ENCODE measurements at regions not wholly inside any gene's neighbourhood (a gene's known extent, or its start where the extent isn't known, plus 50 kb on each side); places are given as distances from the start of the nearest gene placed in this dataset.

DNA sequence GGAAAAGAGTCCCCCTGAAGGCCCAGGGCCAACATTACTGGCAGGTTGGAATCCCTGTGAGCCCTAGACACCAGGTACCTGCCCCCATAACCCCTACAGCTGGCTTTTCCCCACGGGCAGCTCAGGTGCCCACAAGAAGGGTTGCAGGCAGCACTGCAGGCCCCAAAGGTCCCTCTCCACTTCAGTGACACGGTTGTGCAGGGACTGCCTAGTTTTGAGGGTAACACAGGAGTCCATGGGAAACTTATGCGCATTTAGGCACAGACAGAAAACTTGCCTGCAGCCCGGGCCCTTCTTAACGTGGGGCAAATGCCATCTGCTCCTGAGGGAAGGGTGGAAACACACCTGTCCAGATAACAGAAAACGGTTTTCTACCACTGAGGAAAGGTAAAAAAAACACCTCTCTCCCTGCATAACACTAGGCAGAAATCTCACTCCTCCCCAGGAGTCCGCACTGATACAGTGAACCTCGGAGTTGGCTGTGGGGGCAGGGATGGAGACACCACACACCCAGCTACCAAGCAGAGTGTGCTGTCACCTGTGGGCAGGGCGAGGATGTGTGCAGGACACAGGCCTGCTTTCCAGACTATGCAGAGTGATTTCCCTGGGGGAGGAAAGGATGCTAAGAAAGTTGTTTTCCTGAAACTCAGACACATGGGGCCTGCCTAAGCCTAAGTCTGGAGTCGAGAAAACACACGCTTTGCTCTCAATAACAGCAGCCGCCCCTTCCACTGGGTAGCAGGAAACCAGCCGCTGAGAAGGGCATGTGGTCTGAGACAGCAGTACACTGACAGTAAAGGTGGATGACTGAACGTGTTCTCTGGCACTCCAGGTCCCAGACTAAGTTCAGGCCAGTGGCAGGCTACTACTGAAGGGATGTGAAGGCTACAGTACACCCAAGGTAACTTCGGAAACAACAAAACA is 819.4 kb downstream of the DCDC2C start:
- H3K36me3 Mint-ChIP-seq, result no peaks in the 10 kb centered on the region
- peaks cover 4% of the 10 kb centered on the region for H3K9me3 Mint-ChIP-seq
- no peaks in the 10 kb centered on the region for H3K4me1 Mint-ChIP-seq
- ATAC-seq, result no peak
- H3K27me3 Mint-ChIP-seq, result no peaks in the 10 kb centered on the region
- no peak overlapping the region for H3K27ac Mint-ChIP-seq
- no peak overlapping the region for H3K4me3 Mint-ChIP-seq

DNA sequence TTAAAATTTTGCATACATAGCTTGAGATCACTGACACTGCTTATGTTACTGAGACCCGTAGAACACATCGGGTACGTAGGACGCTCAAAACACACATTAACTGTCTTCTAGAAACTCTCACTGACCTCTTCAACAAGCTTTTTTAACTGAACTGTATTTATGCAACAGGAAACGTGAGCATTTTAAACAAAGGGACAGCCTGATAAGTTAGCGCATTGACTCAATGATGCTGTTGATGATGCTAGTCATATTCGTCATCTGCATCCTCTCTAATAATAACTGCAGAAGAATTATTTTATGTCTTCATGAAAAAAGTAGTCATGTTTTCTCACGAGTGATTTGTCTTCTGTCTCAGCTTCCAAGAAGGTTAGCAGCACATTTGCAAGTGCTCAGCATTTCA is 824.0 kb downstream of the DCDC2C start:
- Mint-ChIP-seq H3K4me1 (no peaks in the 10 kb centered on the region), H3K9me3 (peaks cover 3% of the 10 kb centered on the region), H3K27me3 (no peaks in the 10 kb centered on the region), H3K36me3 (no peaks in the 10 kb centered on the region), H3K27ac (no peak overlapping the region), H3K4me3 (no peak overlapping the region)
- no peak for ATAC-seq

DNA sequence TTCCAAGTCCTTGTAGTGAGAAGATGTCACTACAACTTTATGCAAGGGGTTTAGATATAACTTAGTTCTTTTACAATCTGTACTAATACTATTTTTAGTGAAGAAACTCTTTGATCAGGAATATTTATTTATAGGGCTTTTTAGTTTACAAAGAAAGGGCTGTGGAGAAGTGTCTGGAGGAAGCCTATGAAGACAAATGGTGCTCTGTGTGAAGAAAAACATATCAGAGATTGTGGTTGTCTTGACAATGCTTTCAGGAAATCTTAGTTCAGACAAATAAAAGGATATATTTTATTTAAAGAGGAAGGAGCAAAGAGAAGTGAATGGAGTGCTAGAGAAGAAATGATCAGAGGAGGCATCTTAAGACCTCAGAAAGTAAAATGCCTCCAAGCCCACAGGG is 824.9 kb downstream of the DCDC2C start:
- peaks cover 3% of the 10 kb centered on the region for H3K9me3 Mint-ChIP-seq

DNA sequence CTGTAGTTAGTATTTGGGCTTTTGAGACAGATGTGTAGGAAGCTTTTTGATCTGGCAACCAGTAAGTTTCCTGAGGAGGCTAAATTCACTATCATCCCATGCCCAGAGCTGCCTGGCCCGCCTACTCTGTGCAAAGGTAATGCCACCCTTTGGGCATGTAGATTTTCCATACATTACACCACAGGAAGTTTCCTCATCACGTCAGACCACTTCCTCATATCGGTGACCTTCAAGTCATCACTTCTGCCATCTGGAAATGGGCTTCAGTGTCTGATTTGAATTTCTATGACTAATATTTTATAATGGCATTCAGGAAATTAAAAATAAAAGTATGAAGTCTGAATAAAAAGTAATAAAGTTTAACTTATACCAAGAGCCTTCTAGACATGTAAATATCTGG is 825.4 kb downstream of the DCDC2C start:
- no peaks in the 10 kb centered on the region for H3K36me3 Mint-ChIP-seq
- H3K27ac Mint-ChIP-seq, result no peak overlapping the region

More for the DNA sequence above, 824.9 kb downstream of the DCDC2C start:
- ATAC-seq, result no peak
- H3K27ac Mint-ChIP-seq, result no peak overlapping the region
- no peaks in the 10 kb centered on the region for H3K36me3 Mint-ChIP-seq
- no peak overlapping the region for H3K4me3 Mint-ChIP-seq
- no peaks in the 10 kb centered on the region for H3K4me1 Mint-ChIP-seq
- H3K27me3 Mint-ChIP-seq, result no peaks in the 10 kb centered on the region

DNA sequence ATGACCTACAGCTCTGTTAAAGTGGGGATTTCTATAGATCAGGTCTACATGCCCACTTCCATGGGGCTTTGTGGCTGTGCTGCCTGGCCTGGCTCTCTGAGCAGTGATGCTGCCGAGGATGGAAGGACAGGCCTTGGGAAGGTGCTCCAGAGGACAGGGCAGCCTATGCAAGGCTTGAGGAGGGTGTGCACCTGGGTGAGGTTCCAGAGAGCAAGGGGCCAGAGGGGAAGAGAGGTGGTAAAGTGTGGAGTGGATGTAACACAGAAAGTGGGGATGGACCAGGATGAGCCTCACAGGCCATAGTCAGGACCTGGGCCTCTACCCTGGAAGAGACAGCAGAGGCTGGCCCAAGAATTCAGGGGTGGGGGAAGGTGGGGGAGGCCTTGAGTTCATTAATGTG is 826.4 kb downstream of the DCDC2C start:
- H3K27ac Mint-ChIP-seq, result no peak overlapping the region
- H3K36me3 Mint-ChIP-seq, result no peaks in the 10 kb centered on the region
- peaks cover 3% of the 10 kb centered on the region for H3K9me3 Mint-ChIP-seq
- ATAC-seq, result no peak
- H3K27me3 Mint-ChIP-seq, result no peaks in the 10 kb centered on the region
- no peaks in the 10 kb centered on the region for H3K4me1 Mint-ChIP-seq
- no peak overlapping the region for H3K4me3 Mint-ChIP-seq

More for the DNA sequence above, 825.4 kb downstream of the DCDC2C start:
- H3K4me1 Mint-ChIP-seq, result no peaks in the 10 kb centered on the region
- no peak for ATAC-seq
- no peaks in the 10 kb centered on the region for H3K27me3 Mint-ChIP-seq
- H3K9me3 Mint-ChIP-seq, result peaks cover 3% of the 10 kb centered on the region
- H3K4me3 Mint-ChIP-seq, result no peak overlapping the region

DNA sequence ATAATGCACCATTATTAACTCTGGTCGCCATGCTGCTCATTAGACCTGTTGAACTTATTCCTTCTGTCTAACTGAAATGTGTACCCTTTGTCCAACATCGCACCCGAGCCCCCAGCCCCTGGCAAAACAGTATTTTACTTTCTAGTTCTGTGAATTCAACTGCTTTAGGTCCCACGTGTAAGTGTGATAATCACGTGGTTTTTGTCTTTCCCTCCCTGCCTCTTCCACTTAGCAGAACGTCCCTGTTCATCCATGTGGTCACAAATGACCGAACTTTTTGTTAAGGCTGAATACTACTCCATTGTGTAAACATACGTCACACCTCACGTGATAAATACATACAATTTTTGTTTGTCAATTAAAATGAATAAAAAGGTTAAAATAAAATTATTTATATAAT is 826.9 kb downstream of the DCDC2C start:
- H3K4me3 Mint-ChIP-seq, result no peak overlapping the region
- H3K36me3 Mint-ChIP-seq, result no peaks in the 10 kb centered on the region
- no peak overlapping the region for H3K27ac Mint-ChIP-seq
- no peaks in the 10 kb centered on the region for H3K27me3 Mint-ChIP-seq
- H3K4me1 Mint-ChIP-seq, result no peaks in the 10 kb centered on the region
- ATAC-seq, result no peak
- H3K9me3 Mint-ChIP-seq, result peaks cover 3% of the 10 kb centered on the region

DNA sequence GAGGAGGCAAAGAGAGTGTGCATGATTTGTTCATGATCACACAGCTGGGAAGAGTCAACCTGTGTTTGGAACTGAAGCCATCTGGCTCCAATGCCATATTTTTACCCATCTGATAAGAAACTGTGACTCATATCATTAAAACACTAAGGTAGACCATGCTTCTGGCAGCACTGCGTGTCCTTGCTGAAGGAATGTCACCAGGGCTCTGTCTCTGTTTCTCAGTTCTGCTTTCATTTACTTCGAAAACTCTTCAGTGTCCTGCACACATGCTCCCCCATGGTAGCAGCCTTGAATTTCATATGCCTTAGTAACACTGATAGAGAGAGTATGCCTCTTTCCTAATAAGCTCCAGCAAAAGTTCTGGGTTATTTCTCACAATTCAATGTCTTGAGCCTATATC is 830.4 kb downstream of the DCDC2C start:
- no peaks in the 10 kb centered on the region for H3K9me3 Mint-ChIP-seq
- no peaks in the 10 kb centered on the region for H3K27me3 Mint-ChIP-seq
- H3K36me3 Mint-ChIP-seq, result no peaks in the 10 kb centered on the region
- H3K27ac Mint-ChIP-seq, result no peak overlapping the region
- H3K4me3 Mint-ChIP-seq, result no peak overlapping the region
- ATAC-seq, result peak; percentile 64
- no peaks in the 10 kb centered on the region for H3K4me1 Mint-ChIP-seq

DNA sequence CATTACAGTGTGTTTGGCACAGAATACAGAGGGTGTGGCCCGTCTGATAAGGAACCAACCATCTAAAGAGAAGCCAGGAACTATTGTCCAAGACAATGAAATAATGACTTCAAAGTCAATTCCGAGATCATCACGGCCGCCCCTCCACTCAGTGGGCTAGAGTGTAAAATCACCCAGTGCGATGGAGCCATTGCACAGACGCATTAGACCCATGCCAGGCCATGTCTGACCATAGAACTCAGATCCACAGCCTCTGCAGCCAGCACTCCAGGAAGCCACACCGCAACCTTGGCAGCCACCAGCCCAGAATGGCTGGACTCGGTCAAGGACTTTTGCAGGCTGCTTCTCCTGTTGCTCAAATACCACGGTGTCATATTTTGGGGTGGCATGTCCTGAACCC is 835.7 kb downstream of the DCDC2C start:
- Mint-ChIP-seq H3K27me3 (no peaks in the 10 kb centered on the region), H3K4me3 (no peak overlapping the region), H3K36me3 (no peaks in the 10 kb centered on the region), H3K9me3 (peaks cover 3% of the 10 kb centered on the region), H3K4me1 (no peaks in the 10 kb centered on the region), H3K27ac (no peak overlapping the region)
- ATAC-seq, result no peak

DNA sequence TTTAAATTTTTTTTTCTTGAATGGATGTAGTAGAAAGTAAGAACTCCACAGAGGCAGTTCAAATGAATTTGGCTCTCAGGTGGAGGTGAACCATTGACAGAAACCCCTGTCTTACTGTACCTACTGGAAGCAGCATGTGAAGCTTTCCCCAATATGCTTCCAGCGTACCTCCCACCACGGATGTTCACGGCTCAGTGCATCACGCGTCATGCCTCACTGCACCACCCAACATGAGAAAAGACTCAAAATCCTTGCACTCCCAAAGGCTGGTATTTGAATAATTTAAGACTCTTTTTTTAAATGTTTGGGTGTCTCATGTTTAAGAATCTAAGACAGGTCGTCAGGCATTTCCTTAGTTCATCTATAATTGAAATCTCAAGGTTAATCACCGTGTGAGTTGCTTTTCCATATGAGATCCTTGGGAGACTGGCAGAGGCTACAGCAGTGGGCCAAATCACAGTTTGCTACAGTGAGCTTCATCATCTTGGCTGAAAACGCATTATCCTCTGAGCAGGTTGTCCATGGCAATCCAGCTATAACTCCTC is 846.4 kb downstream of the DCDC2C start:
- H3K27me3 Mint-ChIP-seq, result no peaks in the 10 kb centered on the region
- no peaks in the 10 kb centered on the region for H3K9me3 Mint-ChIP-seq
- no peak overlapping the region for H3K4me3 Mint-ChIP-seq
- H3K27ac Mint-ChIP-seq, result no peak overlapping the region
- no peaks in the 10 kb centered on the region for H3K36me3 Mint-ChIP-seq
- no peaks in the 10 kb centered on the region for H3K4me1 Mint-ChIP-seq
- no peak for ATAC-seq

DNA sequence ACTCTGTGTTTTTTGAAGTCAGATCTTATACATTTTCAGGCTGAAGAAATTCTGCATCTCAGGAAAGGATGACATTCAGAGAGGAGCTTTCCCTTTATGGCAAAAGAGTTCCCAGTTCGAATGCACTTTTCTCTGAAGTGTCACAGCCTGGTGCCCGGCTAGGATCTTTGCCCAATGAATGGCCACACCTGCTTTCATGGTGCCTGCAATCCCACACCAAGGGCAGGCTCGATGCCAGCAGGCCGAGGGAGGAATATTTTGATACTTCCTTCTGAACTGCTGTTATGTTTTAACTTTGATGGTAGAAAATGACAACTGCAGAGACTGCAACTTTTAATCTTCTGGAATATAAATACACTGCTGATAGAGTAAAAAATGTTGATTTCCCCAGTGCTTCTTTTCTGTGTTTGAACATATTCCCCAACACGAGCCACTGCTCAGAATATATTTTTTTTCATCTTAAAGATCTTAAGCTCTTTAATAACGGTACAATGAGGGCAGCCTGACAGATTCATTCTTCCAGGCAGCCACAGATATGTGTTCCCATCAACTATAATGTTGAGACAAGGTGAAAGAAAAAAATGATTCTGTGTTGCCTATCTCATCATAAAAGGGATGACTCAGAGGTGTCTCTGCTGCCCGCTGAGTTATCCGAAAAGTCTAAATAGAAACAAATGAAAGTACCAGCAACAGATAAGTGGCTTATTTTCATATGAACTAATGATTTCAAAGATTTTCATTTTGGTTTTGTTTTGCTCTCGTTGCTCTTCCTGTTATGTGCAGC is 848.5 kb downstream of the DCDC2C start:
- H3K36me3 Mint-ChIP-seq, result no peaks in the 10 kb centered on the region
- no peaks in the 10 kb centered on the region for H3K27me3 Mint-ChIP-seq
- H3K27ac Mint-ChIP-seq, result no peak overlapping the region
- ATAC-seq, result no peak
- no peaks in the 10 kb centered on the region for H3K9me3 Mint-ChIP-seq
- H3K4me1 Mint-ChIP-seq, result no peaks in the 10 kb centered on the region
- H3K4me3 Mint-ChIP-seq, result no peak overlapping the region

DNA sequence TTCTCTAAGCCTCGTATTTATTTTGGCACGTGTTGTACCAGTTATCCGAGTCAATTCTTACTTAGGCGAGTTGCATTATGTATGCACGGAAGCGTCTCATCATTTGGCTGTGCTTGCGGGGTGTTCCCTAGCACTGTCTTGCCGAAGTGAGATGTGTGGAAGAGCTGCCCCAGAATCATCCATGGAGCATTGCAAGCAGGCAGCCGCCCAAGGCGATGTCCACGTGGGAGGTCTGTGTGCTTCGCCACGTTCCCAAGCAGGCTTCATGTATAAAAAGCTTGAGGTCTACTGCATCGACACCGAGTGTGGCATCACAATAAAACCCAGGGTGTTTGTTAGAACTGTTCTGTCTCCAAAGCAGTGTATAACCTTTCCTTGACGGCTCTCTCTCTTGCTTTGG is 849.9 kb downstream of the DCDC2C start:
- no peak overlapping the region for H3K27ac Mint-ChIP-seq
- no peaks in the 10 kb centered on the region for H3K36me3 Mint-ChIP-seq
- no peaks in the 10 kb centered on the region for H3K4me1 Mint-ChIP-seq
- H3K27me3 Mint-ChIP-seq, result no peaks in the 10 kb centered on the region
- H3K9me3 Mint-ChIP-seq, result no peaks in the 10 kb centered on the region
- H3K4me3 Mint-ChIP-seq, result no peak overlapping the region
- ATAC-seq, result no peak

DNA sequence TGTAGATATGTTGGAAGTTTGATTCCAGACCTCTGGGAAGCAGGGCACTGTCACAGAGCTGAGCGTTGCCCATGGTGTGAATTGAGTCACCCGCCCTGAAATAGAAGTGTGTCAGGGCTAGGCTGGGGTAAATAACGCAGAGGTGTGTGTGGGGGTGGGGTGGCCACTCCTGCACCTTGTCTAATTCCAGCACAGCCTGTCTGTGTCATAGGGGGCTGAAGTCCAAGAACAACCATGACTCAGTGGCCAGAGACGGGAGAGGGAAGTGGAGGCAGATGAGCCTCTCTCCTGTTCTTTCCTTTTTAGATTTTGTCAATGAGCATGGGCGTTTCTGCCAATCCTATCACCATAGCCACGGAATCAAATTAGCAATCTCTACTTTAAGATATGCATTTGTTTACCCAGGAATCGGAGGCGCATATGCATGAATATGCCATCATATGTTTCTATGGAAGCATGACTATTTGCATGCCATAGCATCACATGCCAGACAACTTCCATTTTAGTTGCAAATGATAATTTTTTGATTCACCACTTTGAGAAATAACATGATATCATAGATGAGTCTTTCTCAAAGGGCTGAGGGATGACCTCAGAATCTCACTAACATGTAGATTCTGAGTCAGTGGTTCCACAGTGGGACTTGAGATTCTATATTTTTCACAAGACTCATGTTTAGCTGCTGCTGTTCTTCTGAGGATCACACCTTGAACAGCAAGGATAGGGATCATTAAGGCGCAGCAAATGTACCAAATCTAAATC is 852.9 kb downstream of the DCDC2C start:
- no peaks in the 10 kb centered on the region for H3K9me3 Mint-ChIP-seq
- H3K4me3 Mint-ChIP-seq, result no peak overlapping the region
- H3K36me3 Mint-ChIP-seq, result no peaks in the 10 kb centered on the region
- H3K27ac Mint-ChIP-seq, result no peak overlapping the region
- no peak for ATAC-seq
- no peaks in the 10 kb centered on the region for H3K27me3 Mint-ChIP-seq
- H3K4me1 Mint-ChIP-seq, result no peaks in the 10 kb centered on the region

DNA sequence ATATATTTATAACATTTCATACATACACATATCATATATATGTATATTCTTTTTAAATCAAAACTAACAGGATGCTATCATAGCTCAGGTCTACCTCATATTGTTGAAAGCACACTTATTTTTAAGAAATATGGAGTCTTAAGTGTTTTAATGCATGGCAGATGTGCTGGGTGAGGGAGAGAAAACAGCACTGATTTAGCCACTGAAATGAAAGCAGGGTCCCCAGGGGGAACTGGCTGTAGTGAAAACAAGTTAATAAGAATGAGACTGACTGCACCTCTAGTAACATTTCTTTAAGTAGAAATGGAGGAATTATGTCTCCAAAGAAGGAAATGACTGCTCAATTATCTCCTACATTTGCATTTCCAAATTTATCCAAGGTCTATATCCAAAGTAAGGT is 857.8 kb downstream of the DCDC2C start:
- H3K4me3 Mint-ChIP-seq, result no peak overlapping the region
- no peaks in the 10 kb centered on the region for H3K36me3 Mint-ChIP-seq
- no peaks in the 10 kb centered on the region for H3K4me1 Mint-ChIP-seq
- H3K9me3 Mint-ChIP-seq, result peaks cover 4% of the 10 kb centered on the region
- no peak overlapping the region for H3K27ac Mint-ChIP-seq
- H3K27me3 Mint-ChIP-seq, result no peaks in the 10 kb centered on the region
- ATAC-seq, result no peak

DNA sequence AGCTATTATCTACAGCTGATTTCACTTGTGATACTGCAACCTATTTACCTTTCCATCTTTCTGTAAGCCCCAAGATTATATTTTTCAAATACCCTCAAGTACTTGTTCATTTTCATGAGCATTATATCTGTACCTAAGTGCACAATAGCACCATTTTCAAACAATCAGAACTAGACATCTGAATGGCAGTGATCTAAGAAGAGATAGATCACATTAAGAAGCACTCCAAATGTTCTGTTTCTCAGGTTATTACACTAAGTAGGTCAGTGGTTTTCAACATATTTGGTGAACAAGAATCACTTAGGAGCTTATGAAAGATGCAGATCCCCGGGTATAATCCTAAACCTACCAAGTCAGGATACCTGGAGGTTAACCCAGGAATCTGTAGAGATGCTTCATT is 872.7 kb downstream of the DCDC2C start:
- peaks cover 3% of the 10 kb centered on the region for H3K9me3 Mint-ChIP-seq
- H3K27me3 Mint-ChIP-seq, result no peaks in the 10 kb centered on the region
- H3K27ac Mint-ChIP-seq, result no peak overlapping the region
- no peaks in the 10 kb centered on the region for H3K4me1 Mint-ChIP-seq
- ATAC-seq, result no peak
- no peaks in the 10 kb centered on the region for H3K36me3 Mint-ChIP-seq
- no peak overlapping the region for H3K4me3 Mint-ChIP-seq

DNA sequence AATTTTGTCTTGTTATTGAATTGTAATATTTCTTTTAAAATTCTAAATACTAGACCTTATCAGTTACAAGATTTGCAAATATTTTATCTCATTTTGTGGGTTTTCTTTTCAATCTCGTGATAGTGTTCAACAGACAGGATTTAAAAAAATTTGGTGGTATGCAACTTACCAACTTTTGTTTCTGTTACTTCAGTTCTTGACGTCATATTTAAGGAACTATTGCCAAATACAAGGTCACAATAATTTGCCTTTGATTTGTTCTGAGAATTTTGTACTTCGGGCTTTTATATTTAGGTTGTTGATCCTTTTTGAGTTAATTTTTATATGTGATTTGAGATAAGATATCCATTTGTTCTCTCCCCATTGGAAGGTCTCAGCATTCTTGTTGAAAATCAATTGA is 876.6 kb downstream of the DCDC2C start:
- Mint-ChIP-seq H3K27me3 (no peaks in the 10 kb centered on the region), H3K36me3 (no peaks in the 10 kb centered on the region), H3K27ac (no peak overlapping the region), H3K4me1 (no peaks in the 10 kb centered on the region), H3K9me3 (no peaks in the 10 kb centered on the region), H3K4me3 (no peak overlapping the region)
- ATAC-seq, result no peak
